ENCODE measurements at regions not wholly inside any gene's neighbourhood (a gene's known extent, or its start where the extent isn't known, plus 50 kb on each side); places are given as distances from the start of the nearest gene placed in this dataset.

GRCh38 chr10:124143721-124144120, 50.3 kb upstream of the CHST15 start:
- no peaks in the 10 kb centered on the region for H3F3A ChIP-seq (replicated peaks; ENCODE audit: low read depth)
- DNase-seq (ENCODE audit: low spot score) (no peak), ATAC-seq (no peak)
- H3K79me2 ChIP-seq (replicated peaks; ENCODE audit: insufficient read depth), result no peaks in the 10 kb centered on the region
- H3K36me3 ChIP-seq (ENCODE audit: insufficient read depth), result no peaks in the 10 kb centered on the region
- no peak overlapping the region for H3K27ac ChIP-seq (ENCODE audit: low read depth)
- no peaks in the 10 kb centered on the region for H3K4me1 ChIP-seq (ENCODE audit: insufficient read depth)
- H3K4me3 ChIP-seq, result no peak overlapping the region
- no peak overlapping the region for H3K4me2 ChIP-seq
- Mint-ChIP-seq H3K4me1 (no peaks in the 10 kb centered on the region; the same call in 2 of the 3 replicates), H3K36me3 (ENCODE audit: low read depth) (no peaks in the 10 kb centered on the region; the same call in 2 of the 3 replicates), H3K27ac (no peak overlapping the region), H3K27me3 (ENCODE audit: insufficient read depth, low read depth, poor library complexity) (peaks cover 2% of the 10 kb centered on the region), H3K4me3 (no peak overlapping the region), H3K9me3 (no peaks in the 10 kb centered on the region; the same call in 2 of the 3 replicates)
- H2AFZ ChIP-seq, result no peak overlapping the region
- H3K27me3 ChIP-seq (ENCODE audit: insufficient read depth), result no peaks in the 10 kb centered on the region
- H3K9me2 ChIP-seq (ENCODE audit: insufficient read depth), result no peaks in the 10 kb centered on the region; the same call in 1 of the 2 replicates
- TF ChIP-seq POLR2AphosphoS5 (IDR thresholded peaks at IDR 0.05; ENCODE audit: low read depth) (no peak), NANOG (IDR thresholded peaks at IDR 0.05; ENCODE audit: borderline replicate concordance) (no peak), ZNF331 (CRISPR knock-in tag; IDR thresholded peaks at IDR 0.05; ENCODE audit: low read depth) (no peak), REST (IDR thresholded peaks at IDR 0.05; ENCODE audit: unreplicated experiment) (no peak), ZNF462 (CRISPR knock-in tag; IDR thresholded peaks at IDR 0.05) (no peak), ETS1 (IDR thresholded peaks at IDR 0.05) (no peak), EZH2 (IDR thresholded peaks at IDR 0.05; ENCODE audit: low read depth, unreplicated experiment) (no peak), CREB1 (CRISPR knock-in tag; IDR thresholded peaks at IDR 0.05; ENCODE audit: low read depth) (no peak), JUNB (IDR thresholded peaks at IDR 0.05; ENCODE audit: unreplicated experiment) (no peak), STAT1 (IDR thresholded peaks at IDR 0.05; ENCODE audit: unreplicated experiment) (no peak), CTCF (conservative IDR thresholded peaks at IDR 0.05; ENCODE audit: low read depth in 2 of 2) (no peak), ZNF114 (CRISPR knock-in tag; IDR thresholded peaks at IDR 0.05) (no peak)
- no peaks in the 10 kb centered on the region for H4K20me1 ChIP-seq (replicated peaks; ENCODE audit: insufficient read depth)
